A549 (cell line): ENCODE measurements at regions not wholly inside any gene's neighbourhood (a gene's known extent, or its start where the extent isn't known, plus 50 kb on each side); places are given as distances from the start of the nearest gene placed in this dataset.

Experiments used
- ATAC-seq, 2 experiments: fragments of 200-7000 bp in 1 of 2; fragments of >200 bp in 1 of 2; cut with Nextera tagmentation in 1 of 2; cut with Tn5 transposase in 1 of 2; 3 replicates each; pipeline versions ENCODE4 v1.8.0 to v1.9.1; 2018 to 2020; ENCODE audit warnings: mild to moderate bottlenecking in 1 of 2, moderate library complexity in 1 of 2
- CTCF ChIA-PET: fragments of 300-600 bp; sonication (Branson Sonifier 250); formaldehyde crosslinking; extraction: SDS; loops from one replicate; lab custom pipeline; 2021; ENCODE audit warnings: antibody characterized with exemption, inconsistent platforms; lab: Yijun Ruan, JAX
- POLR2A ChIA-PET: fragments of 350-600 bp; formaldehyde crosslinking; extraction: SDS; loops from one replicate; lab custom pipeline; 2021; ENCODE audit warnings: antibody characterized with exemption, inconsistent platforms; lab: Yijun Ruan, JAX
- DNase-seq, 2 experiments: peaks; one replicate each; pipeline versions ENCODE4 v3.0.0 to v3.0.0-alpha.2; 2011 to 2016; ENCODE audit warnings: low read depth in 1 of 2, low spot score in 1 of 2
- FAIRE-seq: peaks from 2 replicates; lab custom pipeline; 2011; peaks lifted over from hg19 to GRCh38; lab: Jason Lieb, UNC
- H3K27ac ChIP-seq, 2 experiments: fragments of >200 bp; sonication (Bioruptor Twin); formaldehyde crosslinking; 3 replicates each; pipeline ENCODE4 v1.5.1; 2016 to 2017
- H3K4me1 ChIP-seq: fragments of >200 bp; sonication (Bioruptor Twin); formaldehyde crosslinking; 3 replicates; pipeline ENCODE4 v1.6.1; 2016
- H3K4me2 ChIP-seq: fragments of >200 bp; sonication (Bioruptor Twin); formaldehyde crosslinking; 3 replicates; pipeline ENCODE4 v1.6.1; 2016
- H3K4me3 ChIP-seq: fragments of >200 bp; sonication (Bioruptor Twin); formaldehyde crosslinking; 3 replicates; pipeline ENCODE4 v1.5.1; 2016
- H3K9me3 ChIP-seq: fragments of >200 bp; sonication (Bioruptor Twin); formaldehyde crosslinking; 3 replicates; pipeline ENCODE4 v1.6.1; 2016
- CBX8 ChIP-seq: fragments of 200-600 bp; sonication (generic); IDR thresholded peaks from 2 replicates; pipeline ENCODE4 v1.6.1; 2016
- CEBPB ChIP-seq, 2 experiments: fragments of >200 bp in 1 of 2; sonication (Bioruptor Twin) in 1 of 2; formaldehyde crosslinking in 1 of 2; IDR thresholded peaks; 2 replicates each; pipeline ENCODE4 v1.6.1; 2012 to 2016
- EP300 ChIP-seq, 2 experiments: fragments of >200 bp; sonication (Bioruptor Twin); formaldehyde crosslinking; IDR thresholded peaks; 2 replicates in 1 of 2; 3 replicates in 1 of 2; pipeline ENCODE4 v1.6.1; 2016 to 2017
- ESRRA ChIP-seq: fragments of 150-350 bp; IDR thresholded peaks from 2 replicates; pipeline ENCODE4 v1.6.1; 2014; ENCODE audit warnings: mild to moderate bottlenecking, low read length, borderline replicate concordance
- FOXS1 ChIP-seq: fragments of 250-450 bp; sonication (Bioruptor Pico); IDR thresholded peaks from 2 replicates; pipeline ENCODE4 v1.5.0; 2020; ENCODE audit warnings: mild to moderate bottlenecking, moderate library complexity
- HDAC2 ChIP-seq: fragments of 200-600 bp; sonication (generic); IDR thresholded peaks from 2 replicates; pipeline ENCODE4 v1.6.1; 2016
- HOXB5 ChIP-seq: fragments of 250-450 bp; sonication (Bioruptor Pico); IDR thresholded peaks from 2 replicates; pipeline ENCODE4 v1.5.0; 2020; ENCODE audit warnings: mild to moderate bottlenecking, moderate library complexity
- JUNB ChIP-seq: fragments of >200 bp; sonication (Bioruptor Twin); formaldehyde crosslinking; IDR thresholded peaks from 2 replicates; pipeline ENCODE4 v1.6.1; 2016
- PHF8 ChIP-seq: fragments of 200-600 bp; sonication (generic); IDR thresholded peaks from 2 replicates; pipeline ENCODE4 v1.6.1; 2016; ENCODE audit warnings: low read depth, mild to moderate bottlenecking, antibody characterized with exemption, moderate library complexity, borderline replicate concordance
- POLR2A ChIP-seq: IDR thresholded peaks from 2 replicates; pipeline ENCODE4 v1.6.1; 2012; ENCODE audit warnings: mild to moderate bottlenecking, low read length
- POLR2AphosphoS2 ChIP-seq: conservative IDR thresholded peaks from 2 replicates; pipeline ENCODE4 v1.6.1; 2012; ENCODE audit warnings: low read length, improper control_type of control experiment, inconsistent platforms
- RARB ChIP-seq: fragments of 250-450 bp; sonication (Bioruptor Pico); IDR thresholded peaks from 2 replicates; pipeline ENCODE4 v1.8.0; 2021; ENCODE audit warnings: mild to moderate bottlenecking, moderate library complexity
- SMC3 ChIP-seq: fragments of >200 bp; sonication (Bioruptor Twin); formaldehyde crosslinking; IDR thresholded peaks from 3 replicates; pipeline ENCODE4 v1.6.1; 2018; ENCODE audit warnings: inconsistent platforms
- SREBF2 ChIP-seq: fragments of 450-650 bp; IDR thresholded peaks from 2 replicates; pipeline ENCODE4 v1.6.1; 2014; ENCODE audit warnings: mild to moderate bottlenecking, moderate library complexity
- ZFP36 ChIP-seq: fragments of 450-650 bp; IDR thresholded peaks from 2 replicates; pipeline ENCODE4 v1.6.1; 2014; ENCODE audit warnings: borderline replicate concordance; ENCODE audit not compliant: partially characterized antibody
- ZNF302 ChIP-seq: fragments of 250-450 bp; sonication (Bioruptor Pico); IDR thresholded peaks from 2 replicates; pipeline ENCODE4 v1.9.0; 2021; ENCODE audit warnings: inconsistent platforms, mild to moderate bottlenecking, moderate library complexity
- ZSCAN20 ChIP-seq: fragments of 250-450 bp; sonication (Bioruptor Pico); IDR thresholded peaks from 2 replicates; pipeline ENCODE4 v1.8.0; 2022; ENCODE audit warnings: mild to moderate bottlenecking, moderate library complexity
- WGBS: methylation state at CpG from one replicate; pipeline ENCODE4 v1.1.6; 2017; ENCODE audit errors: missing lambda C conversion rate; 5-methylcytosine and 5-hydroxymethylcytosine counted together
- TF ChIP-seq, protein P1 (sequence below): fragments of 250-450 bp; sonication (Bioruptor Pico); IDR thresholded peaks from 2 replicates; pipeline ENCODE4 v1.5.0; 2021; ENCODE audit warnings: mild to moderate bottlenecking, moderate library complexity, borderline replicate concordance
- TF ChIP-seq, protein P2 (sequence below): fragments of 150-350 bp; IDR thresholded peaks from 2 replicates; pipeline ENCODE4 v1.6.1; 2014; ENCODE audit warnings: low read depth, mild to moderate bottlenecking, low read length
- TF ChIP-seq, protein P3 (sequence below): fragments of >200 bp; sonication (Bioruptor Twin); formaldehyde crosslinking; IDR thresholded peaks from 3 replicates; pipeline ENCODE4 v1.6.1; 2016

DNA sequence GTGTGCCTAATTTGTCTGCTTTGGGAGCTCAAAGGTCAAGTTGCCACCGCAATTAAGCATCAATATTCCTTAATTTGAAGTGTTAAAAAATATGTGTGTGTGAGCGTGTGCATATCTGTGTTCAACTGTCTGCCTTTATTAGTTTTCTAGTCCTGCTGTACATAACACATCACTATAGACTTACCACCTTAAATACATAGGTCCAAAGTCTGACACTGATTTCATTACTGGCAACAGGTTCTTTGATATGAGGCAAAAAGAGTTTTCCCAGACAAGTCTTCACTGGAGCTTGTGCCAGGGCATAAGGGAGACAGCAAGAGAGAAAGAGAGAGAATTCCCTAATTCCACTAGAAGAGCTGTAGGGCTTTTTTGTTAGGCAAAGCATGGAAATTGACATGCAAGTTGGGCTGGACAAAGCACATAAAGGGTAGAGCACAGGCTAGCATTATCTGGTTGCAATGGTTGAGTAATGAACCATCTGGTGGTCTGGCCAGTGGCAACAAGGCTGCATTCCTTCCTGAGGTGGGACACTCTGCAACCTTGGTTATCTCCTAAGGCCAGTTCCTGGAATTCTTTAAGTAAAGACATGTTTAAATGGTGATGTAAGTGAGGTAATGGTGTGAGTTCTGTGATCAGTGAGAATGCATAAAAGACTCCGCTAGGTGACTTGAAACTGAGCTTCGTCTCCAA is 457.2 kb upstream of the ADAMTS5 start:
- TF ChIP-seq, protein P1, sequence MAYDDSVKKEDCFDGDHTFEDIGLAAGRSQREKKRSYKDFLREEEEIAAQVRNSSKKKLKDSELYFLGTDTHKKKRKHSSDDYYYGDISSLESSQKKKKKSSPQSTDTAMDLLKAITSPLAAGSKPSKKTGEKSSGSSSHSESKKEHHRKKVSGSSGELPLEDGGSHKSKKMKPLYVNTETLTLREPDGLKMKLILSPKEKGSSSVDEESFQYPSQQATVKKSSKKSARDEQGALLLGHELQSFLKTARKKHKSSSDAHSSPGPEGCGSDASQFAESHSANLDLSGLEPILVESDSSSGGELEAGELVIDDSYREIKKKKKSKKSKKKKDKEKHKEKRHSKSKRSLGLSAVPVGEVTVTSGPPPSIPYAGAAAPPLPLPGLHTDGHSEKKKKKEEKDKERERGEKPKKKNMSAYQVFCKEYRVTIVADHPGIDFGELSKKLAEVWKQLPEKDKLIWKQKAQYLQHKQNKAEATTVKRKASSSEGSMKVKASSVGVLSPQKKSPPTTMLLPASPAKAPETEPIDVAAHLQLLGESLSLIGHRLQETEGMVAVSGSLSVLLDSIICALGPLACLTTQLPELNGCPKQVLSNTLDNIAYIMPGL (CRISPR knock-in tag), result no peak
- TF ChIP-seq POLR2AphosphoS2, result no peak
- no peak for TF ChIP-seq CEBPB (IDR thresholded peaks at IDR 0.05)
- TF ChIP-seq HDAC2, result no peak
- no peak for TF ChIP-seq FOXS1 (CRISPR knock-in tag)
- no peak for TF ChIP-seq SREBF2
- no peak for TF ChIP-seq ESRRA
- TF ChIP-seq, protein P2, sequence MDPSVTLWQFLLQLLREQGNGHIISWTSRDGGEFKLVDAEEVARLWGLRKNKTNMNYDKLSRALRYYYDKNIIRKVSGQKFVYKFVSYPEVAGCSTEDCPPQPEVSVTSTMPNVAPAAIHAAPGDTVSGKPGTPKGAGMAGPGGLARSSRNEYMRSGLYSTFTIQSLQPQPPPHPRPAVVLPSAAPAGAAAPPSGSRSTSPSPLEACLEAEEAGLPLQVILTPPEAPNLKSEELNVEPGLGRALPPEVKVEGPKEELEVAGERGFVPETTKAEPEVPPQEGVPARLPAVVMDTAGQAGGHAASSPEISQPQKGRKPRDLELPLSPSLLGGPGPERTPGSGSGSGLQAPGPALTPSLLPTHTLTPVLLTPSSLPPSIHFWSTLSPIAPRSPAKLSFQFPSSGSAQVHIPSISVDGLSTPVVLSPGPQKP, result no peak
- no peak for TF ChIP-seq ZSCAN20
- no peak for TF ChIP-seq POLR2A
- no peak for TF ChIP-seq CBX8
- TF ChIP-seq, protein P3, sequence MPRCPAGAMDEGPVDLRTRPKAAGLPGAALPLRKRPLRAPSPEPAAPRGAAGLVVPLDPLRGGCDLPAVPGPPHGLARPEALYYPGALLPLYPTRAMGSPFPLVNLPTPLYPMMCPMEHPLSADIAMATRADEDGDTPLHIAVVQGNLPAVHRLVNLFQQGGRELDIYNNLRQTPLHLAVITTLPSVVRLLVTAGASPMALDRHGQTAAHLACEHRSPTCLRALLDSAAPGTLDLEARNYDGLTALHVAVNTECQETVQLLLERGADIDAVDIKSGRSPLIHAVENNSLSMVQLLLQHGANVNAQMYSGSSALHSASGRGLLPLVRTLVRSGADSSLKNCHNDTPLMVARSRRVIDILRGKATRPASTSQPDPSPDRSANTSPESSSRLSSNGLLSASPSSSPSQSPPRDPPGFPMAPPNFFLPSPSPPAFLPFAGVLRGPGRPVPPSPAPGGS, result no peak
- TF ChIP-seq SMC3, result no peak
- no peak for TF ChIP-seq RARB
- no peak for TF ChIP-seq HOXB5 (CRISPR knock-in tag)
- FAIRE-seq (no peak), ATAC-seq (no peak), DNase-seq (no peak)
- Histone ChIP-seq H3K9me3 (no peaks in the 10 kb centered on the region), H3K4me2 (no peak overlapping the region), H3K4me1 (no peaks in the 10 kb centered on the region), H3K4me3 (no peak overlapping the region), H3K27ac (no peak overlapping the region)
- POLR2A ChIA-PET, result no interaction called here
- WGBS, result 0% methylated on average over 4 of the region's 4 CpGs
- CTCF ChIA-PET, result interaction anchor here (0.6 kb wide), 1 partner anchor 472 kb away, joined by 5 read pairs; no protein-coding TSS in a partner anchor

DNA sequence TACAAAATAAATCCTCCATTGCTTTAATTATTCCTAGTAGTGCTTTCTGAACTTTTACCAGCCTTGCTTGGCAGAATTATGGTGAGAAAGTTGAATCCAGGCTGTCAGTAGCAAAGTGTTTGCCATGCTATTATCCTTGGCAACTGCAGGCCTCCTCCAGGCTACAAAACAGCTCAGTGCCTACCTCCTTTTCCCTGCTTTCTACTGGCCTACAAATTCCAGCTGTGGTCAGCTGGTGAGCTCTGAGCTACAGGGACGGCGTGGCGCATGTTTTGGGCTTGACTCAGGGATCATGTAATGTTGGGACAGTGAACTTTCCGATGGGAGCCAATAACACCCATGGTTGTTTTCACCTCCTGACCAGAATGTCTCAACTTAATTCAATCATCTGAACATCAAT is 456.1 kb upstream of the ADAMTS5 start:
- Histone ChIP-seq H3K4me3 (no peak overlapping the region), H3K9me3 (no peaks in the 10 kb centered on the region), H3K27ac (no peak overlapping the region), H3K4me1 (no peaks in the 10 kb centered on the region), H3K4me2 (no peak overlapping the region)
- ChIA-PET POLR2A (no interaction called here), CTCF (no interaction called here)
- no peak for FAIRE-seq
- no peak for DNase-seq
- 44% methylated on average over 2 of the region's 4 CpGs for WGBS
- no peak for ATAC-seq
- TF ChIP-seq FOXS1 (CRISPR knock-in tag) (no peak), EP300 (IDR thresholded peaks at IDR 0.05) (no peak), ZFP36 (no peak), PHF8 (no peak), JUNB (no peak), ZNF302 (CRISPR knock-in tag) (no peak), SREBF2 (no peak)
- TF ChIP-seq, protein P2, result no peak
